ENCODE measurements at regions not wholly inside any gene's neighbourhood (a gene's known extent, or its start where the extent isn't known, plus 50 kb on each side); places are given as distances from the start of the nearest gene placed in this dataset.

- H3K4me1 Mint-ChIP-seq (ENCODE audit: low read depth, unreplicated experiment), result no peaks in the 10 kb centered on the region
- H3K4me3 Mint-ChIP-seq (ENCODE audit: unreplicated experiment), result no peak overlapping the region
- peaks cover 5% of the 10 kb centered on the region for H3K36me3 Mint-ChIP-seq (ENCODE audit: unreplicated experiment)
- no peaks in the 10 kb centered on the region for H3K27me3 Mint-ChIP-seq (ENCODE audit: unreplicated experiment)
- no peak overlapping the region for H3K27ac Mint-ChIP-seq (ENCODE audit: unreplicated experiment)
- DNase-seq, result no peak
- no peaks in the 10 kb centered on the region for H3K9me3 Mint-ChIP-seq (ENCODE audit: unreplicated experiment)
- TF ChIP-seq CTCF (IDR thresholded peaks at IDR 0.05; ENCODE audit: partially characterized antibody, unreplicated experiment), result no peak
Observed at GRCh38 chr16:17986991-17987390, 349.5 kb downstream of the NPIPA8 start.

- H3K9me3 Mint-ChIP-seq (ENCODE audit: unreplicated experiment), result no peaks in the 10 kb centered on the region
- no peak overlapping the region for H3K4me3 Mint-ChIP-seq (ENCODE audit: unreplicated experiment)
- no peaks in the 10 kb centered on the region for H3K27me3 Mint-ChIP-seq (ENCODE audit: unreplicated experiment)
- H3K27ac Mint-ChIP-seq (ENCODE audit: unreplicated experiment), result no peak overlapping the region
- H3K4me1 Mint-ChIP-seq (ENCODE audit: low read depth, unreplicated experiment), result no peaks in the 10 kb centered on the region
- peaks cover 5% of the 10 kb centered on the region for H3K36me3 Mint-ChIP-seq (ENCODE audit: unreplicated experiment)
- TF ChIP-seq CTCF (IDR thresholded peaks at IDR 0.05; ENCODE audit: partially characterized antibody, unreplicated experiment), result no peak
- DNase-seq, result no peak
Observed at GRCh38 chr16:17984810-17985209, 351.7 kb downstream of the NPIPA8 start.

- Mint-ChIP-seq H3K4me1 (ENCODE audit: low read depth, unreplicated experiment) (no peaks in the 10 kb centered on the region), H3K36me3 (ENCODE audit: unreplicated experiment) (peaks cover 5% of the 10 kb centered on the region), H3K4me3 (ENCODE audit: unreplicated experiment) (no peak overlapping the region), H3K27ac (ENCODE audit: unreplicated experiment) (no peak overlapping the region), H3K9me3 (ENCODE audit: unreplicated experiment) (peaks cover 2% of the 10 kb centered on the region), H3K27me3 (ENCODE audit: unreplicated experiment) (no peaks in the 10 kb centered on the region)
- TF ChIP-seq CTCF (IDR thresholded peaks at IDR 0.05; ENCODE audit: partially characterized antibody, unreplicated experiment), result no peak
- DNase-seq, result no peak
Observed at GRCh38 chr16:17983847-17984639, 352.5 kb downstream of the NPIPA8 start.

- Mint-ChIP-seq H3K27me3 (ENCODE audit: unreplicated experiment) (no peaks in the 10 kb centered on the region), H3K9me3 (ENCODE audit: unreplicated experiment) (peaks cover 2% of the 10 kb centered on the region), H3K4me1 (ENCODE audit: low read depth, unreplicated experiment) (no peaks in the 10 kb centered on the region), H3K36me3 (ENCODE audit: unreplicated experiment) (peaks cover 11% of the 10 kb centered on the region), H3K27ac (ENCODE audit: unreplicated experiment) (no peak overlapping the region), H3K4me3 (ENCODE audit: unreplicated experiment) (no peak overlapping the region)
- DNase-seq, result no peak
- no peak for TF ChIP-seq CTCF (IDR thresholded peaks at IDR 0.05; ENCODE audit: partially characterized antibody, unreplicated experiment)
Observed at GRCh38 chr16:17983114-17983513, 353.4 kb downstream of the NPIPA8 start.

- no peak for TF ChIP-seq CTCF (IDR thresholded peaks at IDR 0.05; ENCODE audit: partially characterized antibody, unreplicated experiment)
- H3K27me3 Mint-ChIP-seq (ENCODE audit: unreplicated experiment), result peaks cover 2% of the 10 kb centered on the region
- no peak overlapping the region for H3K4me3 Mint-ChIP-seq (ENCODE audit: unreplicated experiment)
- peaks cover 2% of the 10 kb centered on the region for H3K9me3 Mint-ChIP-seq (ENCODE audit: unreplicated experiment)
- H3K36me3 Mint-ChIP-seq (ENCODE audit: unreplicated experiment), result peaks cover 6% of the 10 kb centered on the region
- H3K4me1 Mint-ChIP-seq (ENCODE audit: low read depth, unreplicated experiment), result peaks cover 3% of the 10 kb centered on the region
- DNase-seq, result no peak
- no peak overlapping the region for H3K27ac Mint-ChIP-seq (ENCODE audit: unreplicated experiment)
Observed at GRCh38 chr16:17977260-17977659, 359.3 kb downstream of the NPIPA8 start.

Measured in glutamatergic neuron (in vitro differentiated cells).